ENCODE measurements at regions not wholly inside any gene's neighbourhood (a gene's known extent, or its start where the extent isn't known, plus 50 kb on each side); places are given as distances from the start of the nearest gene placed in this dataset.

DNA sequence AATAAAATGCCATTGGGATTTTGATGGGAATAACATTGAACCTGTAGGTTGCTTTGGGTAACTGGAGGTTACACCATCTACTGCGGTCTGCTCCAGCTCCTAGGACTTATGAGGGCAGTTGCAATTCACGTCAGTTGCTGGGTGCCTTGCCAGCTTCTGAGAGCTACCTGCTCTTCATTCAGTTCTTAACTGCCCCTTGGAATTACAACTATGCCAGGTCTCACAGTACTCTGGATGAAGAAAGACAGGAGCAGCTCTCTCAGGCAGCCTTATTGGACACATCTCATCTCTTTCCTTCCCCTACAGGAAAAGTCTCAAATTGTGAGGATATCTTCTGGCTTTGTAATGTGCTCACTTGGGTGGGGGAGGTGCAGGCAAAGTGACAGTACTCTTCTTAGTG, 1643.3 kb downstream of the GRIK2 start:
- H3K4me3 ChIP-seq (ENCODE audit: low read depth, low read length) = no peak overlapping the region
- no peak for DNase-seq (ENCODE audit: low read depth)
- TF ChIP-seq CTCF (IDR thresholded peaks at IDR 0.05; ENCODE audit: insufficient read depth, low read length) = no peak

- H3K4me3 ChIP-seq (ENCODE audit: low read depth, low read length) = no peak overlapping the region
- no peak for DNase-seq (ENCODE audit: low read depth)
- TF ChIP-seq CTCF (IDR thresholded peaks at IDR 0.05; ENCODE audit: insufficient read depth, low read length) = no peak
Measured at GRCh38 chr6:103027271-103027931, 1633.9 kb downstream of the GRIK2 start.

DNA sequence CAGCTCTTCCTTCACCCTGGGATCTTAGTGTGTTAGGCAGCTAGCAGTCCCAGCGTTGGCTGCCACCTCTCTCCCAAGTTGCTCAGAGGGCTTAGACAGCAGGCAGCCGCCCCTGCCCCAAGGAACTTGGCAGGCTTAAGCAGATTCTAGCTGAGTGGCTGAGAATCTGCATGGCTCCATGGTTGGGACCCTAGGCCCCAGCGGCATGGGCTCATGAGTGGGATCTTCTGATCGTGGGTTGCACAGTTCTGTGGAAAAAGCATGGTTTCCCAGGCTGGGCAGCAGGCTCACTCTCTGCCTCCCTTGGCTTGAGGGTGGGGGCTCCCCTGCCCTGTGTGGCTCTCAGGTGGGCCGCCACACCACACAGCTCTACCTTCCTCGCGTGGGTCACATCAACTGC, 1624.9 kb downstream of the GRIK2 start:
- H3K4me3 ChIP-seq (ENCODE audit: low read depth, low read length) = no peak overlapping the region
- no peak for DNase-seq (ENCODE audit: low read depth)
- no peak for TF ChIP-seq CTCF (IDR thresholded peaks at IDR 0.05; ENCODE audit: insufficient read depth, low read length)

DNA sequence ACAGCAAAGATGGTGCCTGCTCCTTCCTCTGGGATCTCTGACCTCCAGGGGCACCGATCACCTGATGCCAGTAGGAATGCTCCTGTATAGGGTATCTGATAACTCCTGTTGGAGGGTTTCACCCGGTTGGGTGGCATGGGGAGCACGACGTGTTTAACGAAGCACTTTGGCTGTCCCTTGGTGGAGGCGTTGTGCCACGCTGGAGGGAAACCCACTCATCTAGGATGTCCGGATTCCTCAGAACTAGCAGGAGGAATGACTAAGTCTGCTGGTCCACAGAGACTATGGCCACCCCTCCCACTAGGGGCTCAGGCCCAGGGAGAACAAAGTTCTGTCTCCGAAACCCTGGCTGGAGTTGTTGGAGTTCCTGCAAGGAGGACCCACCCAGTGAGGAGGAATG, 1624.4 kb downstream of the GRIK2 start:
- TF ChIP-seq CTCF (IDR thresholded peaks at IDR 0.05; ENCODE audit: insufficient read depth, low read length) = no peak
- H3K4me3 ChIP-seq (ENCODE audit: low read depth, low read length) = no peak overlapping the region
- DNase-seq (ENCODE audit: low read depth) = no peak

DNA sequence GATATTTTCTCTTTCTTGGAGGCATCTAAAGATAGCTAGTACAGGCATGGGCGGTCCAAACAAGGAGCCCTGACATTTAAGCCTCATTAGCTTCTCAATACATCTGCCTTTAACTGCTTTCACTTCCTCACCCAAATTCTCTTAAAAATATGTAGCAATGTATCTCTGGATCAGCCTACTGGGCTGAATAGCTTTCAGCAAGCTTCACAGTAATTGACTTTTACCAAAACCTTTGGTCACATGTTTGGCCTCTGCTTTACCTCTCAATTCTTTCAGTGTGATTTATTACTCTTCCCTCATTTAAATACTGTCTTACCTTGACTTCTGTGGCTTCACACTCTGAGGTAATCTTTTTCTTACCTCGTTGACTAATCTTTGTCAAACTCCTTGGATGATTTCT, 1618.1 kb downstream of the GRIK2 start:
- no peak for DNase-seq (ENCODE audit: low read depth)
- no peak overlapping the region for H3K4me3 ChIP-seq (ENCODE audit: low read depth, low read length)
- no peak for TF ChIP-seq CTCF (IDR thresholded peaks at IDR 0.05; ENCODE audit: insufficient read depth, low read length)

GRCh38 chr6:103002282-103002681, 1608.8 kb downstream of the GRIK2 start:
- DNase-seq (ENCODE audit: low read depth) = no peak
- no peak overlapping the region for H3K4me3 ChIP-seq (ENCODE audit: low read depth, low read length)
- no peak for TF ChIP-seq CTCF (IDR thresholded peaks at IDR 0.05; ENCODE audit: insufficient read depth, low read length)

DNA sequence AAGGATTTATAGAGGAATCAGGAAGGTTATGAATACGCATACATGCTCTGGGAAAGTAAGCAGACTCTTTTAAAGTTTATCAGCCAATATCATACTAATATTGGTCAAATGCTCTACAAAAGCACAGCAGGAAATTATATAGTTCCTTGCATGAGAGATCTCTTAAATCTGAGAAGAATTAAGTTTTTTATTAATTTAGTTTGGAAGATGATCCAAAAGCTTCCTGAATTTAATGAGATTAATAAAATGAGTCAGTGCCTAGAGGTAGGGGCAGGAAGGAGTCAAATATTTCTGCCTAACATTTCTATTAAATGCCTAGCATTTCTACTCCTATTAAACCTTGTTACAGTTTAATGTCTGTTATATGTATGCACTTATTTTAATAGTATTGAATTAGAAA, 1608.2 kb downstream of the GRIK2 start:
- no peak for DNase-seq (ENCODE audit: low read depth)
- H3K4me3 ChIP-seq (ENCODE audit: low read depth, low read length) = no peak overlapping the region
- TF ChIP-seq CTCF (IDR thresholded peaks at IDR 0.05; ENCODE audit: insufficient read depth, low read length) = no peak
